PC-3 (cell line): ENCODE measurements at regions not wholly inside any gene's neighbourhood (a gene's known extent, or its start where the extent isn't known, plus 50 kb on each side); places are given as distances from the start of the nearest gene placed in this dataset.

ENCODE experiments used
- CTCF ChIP-seq: fragments of 300-600 bp; sonication (generic); conservative IDR thresholded peaks from 2 replicates; pipeline ENCODE4 v1.5.1; 2017; ENCODE audit warnings: antibody characterized with exemption, low read depth, mild to moderate bottlenecking, low read length
- EZH2 ChIP-seq: fragments of 300-600 bp; sonication (generic); IDR thresholded peaks from one replicate; pipeline ENCODE4 v1.6.1; 2017; ENCODE audit warnings: antibody characterized with exemption, mild to moderate bottlenecking, low read length; ENCODE audit not compliant: unreplicated experiment
- EZH2phosphoT487 ChIP-seq: fragments of 300-600 bp; sonication (generic); IDR thresholded peaks from 2 replicates; pipeline ENCODE4 v1.6.1; 2018; ENCODE audit warnings: mild to moderate bottlenecking, antibody characterized with exemption, low read length, borderline replicate concordance

GRCh38 chr5:9818340-9818845 is 188.2 kb upstream of the TAS2R1 start:
- TF ChIP-seq CTCF, result no peak
- no peak for TF ChIP-seq EZH2
- no peak for TF ChIP-seq EZH2phosphoT487
